ENCODE measurements at regions not wholly inside any gene's neighbourhood (a gene's known extent, or its start where the extent isn't known, plus 50 kb on each side); places are given as distances from the start of the nearest gene placed in this dataset.

GRCh38 chr4:186810613-186811150 lies 87.0 kb upstream of the FAT1 start:
- Histone ChIP-seq H3K4me1 (replicated peaks in 1 of 2) (no peaks in the 10 kb centered on the region), H3K27me3 (no peaks in the 10 kb centered on the region), H3K9me3 (replicated peaks in 1 of 3) (no peaks in the 10 kb centered on the region), H3K4me3 (no peak overlapping the region), H3K27ac (no peak overlapping the region), H3K36me3 (replicated peaks in 1 of 2) (no peaks in the 10 kb centered on the region)
- intact Hi-C loops (cut with DNase I): no loop called here
- 57 to 93% (median 79%) methylated on average over 3 of the region's 3 CpGs for WGBS, 4 donors
- DNase-seq: no peak
- TF ChIP-seq POLR2A (IDR thresholded peaks at IDR 0.05) (no peak), CTCF (IDR thresholded peaks at IDR 0.05) (no peak)

GRCh38 chr4:186812592-186812991 lies 88.9 kb upstream of the FAT1 start:
- no peak for DNase-seq
- Histone ChIP-seq H3K4me1 (replicated peaks in 1 of 2) (no peaks in the 10 kb centered on the region), H3K27ac (no peak overlapping the region), H3K36me3 (replicated peaks in 1 of 2) (no peaks in the 10 kb centered on the region), H3K9me3 (replicated peaks in 1 of 3) (no peaks in the 10 kb centered on the region), H3K27me3 (no peaks in the 10 kb centered on the region), H3K4me3 (no peak overlapping the region)
- intact Hi-C loops (cut with DNase I): no loop called here
- TF ChIP-seq CTCF (IDR thresholded peaks at IDR 0.05) (no peak), POLR2A (IDR thresholded peaks at IDR 0.05) (no peak)

- no peak for DNase-seq
- WGBS, 4 donors: 80 to 91% (median 83%) methylated on average over 3 of the region's 3 CpGs
- intact Hi-C loops (cut with DNase I): no loop called here
These were observed 89.9 kb upstream of the FAT1 start for GRCh38 chr4:186813377-186814068.

GRCh38 chr4:186814535-186815070 lies 90.9 kb upstream of the FAT1 start:
- no peaks in the 10 kb centered on the region for H3K4me1 ChIP-seq (replicated peaks in 1 of 2)
- TF ChIP-seq POLR2A (IDR thresholded peaks at IDR 0.05): no peak
- TF ChIP-seq CTCF (IDR thresholded peaks at IDR 0.05): no peak
- no peaks in the 10 kb centered on the region for H3K27me3 ChIP-seq
- no peak overlapping the region for H3K4me3 ChIP-seq
- no peaks in the 10 kb centered on the region for H3K36me3 ChIP-seq (replicated peaks in 1 of 2)
- H3K27ac ChIP-seq: no peak overlapping the region
- DNase-seq: no peak
- intact Hi-C loops (cut with DNase I): no loop called here
- 37 to 40% (median 38%) methylated on average over 2 of the region's 2 CpGs for WGBS, 4 donors
- H3K9me3 ChIP-seq (replicated peaks in 1 of 3): no peaks in the 10 kb centered on the region

More at GRCh38 chr4:186813377-186814068, 89.9 kb upstream of the FAT1 start:
- H3K27ac ChIP-seq: no peak overlapping the region
- H3K4me3 ChIP-seq: no peak overlapping the region
- no peaks in the 10 kb centered on the region for H3K9me3 ChIP-seq (replicated peaks in 1 of 3)
- H3K4me1 ChIP-seq (replicated peaks in 1 of 2): no peaks in the 10 kb centered on the region
- no peaks in the 10 kb centered on the region for H3K36me3 ChIP-seq (replicated peaks in 1 of 2)
- H3K27me3 ChIP-seq: no peaks in the 10 kb centered on the region
- TF ChIP-seq CTCF (IDR thresholded peaks at IDR 0.05): no peak
- TF ChIP-seq POLR2A (IDR thresholded peaks at IDR 0.05): no peak
